HEK293T (cell line): ENCODE measurements at regions not wholly inside any gene's neighbourhood (a gene's known extent, or its start where the extent isn't known, plus 50 kb on each side); places are given as distances from the start of the nearest gene placed in this dataset.

Source experiments
- CTCF ChIA-PET: fragments of 350-600 bp; formaldehyde crosslinking; extraction: SDS; loops from one replicate; lab custom pipeline; 2021; ENCODE audit warnings: antibody characterized with exemption, inconsistent platforms; lab: Yijun Ruan, JAX
- POLR2A ChIA-PET: fragments of 350-600 bp; formaldehyde crosslinking; extraction: SDS; loops from one replicate; lab custom pipeline; 2020; ENCODE audit warnings: antibody characterized with exemption, inconsistent platforms; lab: Yijun Ruan, JAX
- DNase-seq: peaks from one replicate; pipeline ENCODE4 v3.0.0; 2012; ENCODE audit warnings: mixed read lengths; ENCODE audit errors: extremely low spot score
- ARNT ChIP-seq: fragments of 450-650 bp; IDR thresholded peaks from 2 replicates; pipeline ENCODE4 v1.6.1; 2017; ENCODE audit warnings: mild to moderate bottlenecking
- BHLHE40 ChIP-seq: fragments of 450-650 bp; IDR thresholded peaks from 2 replicates; pipeline ENCODE4 v1.6.1; 2016; ENCODE audit warnings: mild to moderate bottlenecking, moderate library complexity, borderline replicate concordance
- CTBP1 ChIP-seq: fragments of 450-650 bp; IDR thresholded peaks from 2 replicates; pipeline ENCODE4 v1.6.1; 2016; ENCODE audit warnings: borderline replicate concordance
- ELF4 ChIP-seq: fragments of 450-650 bp; IDR thresholded peaks from 2 replicates; pipeline ENCODE4 v1.6.1; 2017; ENCODE audit warnings: antibody characterized with exemption
- FOXA1 ChIP-seq: fragments of 450-650 bp; IDR thresholded peaks from 2 replicates; pipeline ENCODE4 v1.6.1; 2016; ENCODE audit warnings: mild to moderate bottlenecking
- FOXK2 ChIP-seq: fragments of 450-650 bp; IDR thresholded peaks from 2 replicates; pipeline ENCODE4 v1.6.1; 2016; ENCODE audit warnings: mild to moderate bottlenecking
- FOXM1 ChIP-seq: fragments of 450-650 bp; IDR thresholded peaks from 2 replicates; pipeline ENCODE4 v1.6.1; 2017; ENCODE audit warnings: mild to moderate bottlenecking, borderline replicate concordance
- HDGF ChIP-seq: fragments of 450-650 bp; IDR thresholded peaks from 2 replicates; pipeline ENCODE4 v1.6.1; 2017; ENCODE audit warnings: antibody characterized with exemption, borderline replicate concordance
- L3MBTL2 ChIP-seq: fragments of 450-650 bp; conservative IDR thresholded peaks from 2 replicates; pipeline ENCODE4 v1.6.1; 2016; ENCODE audit warnings: mild to moderate bottlenecking
- LEF1 ChIP-seq: fragments of 450-650 bp; IDR thresholded peaks from 2 replicates; pipeline ENCODE4 v1.6.1; 2017; ENCODE audit warnings: mild to moderate bottlenecking, borderline replicate concordance
- NFRKB ChIP-seq: fragments of 450-650 bp; IDR thresholded peaks from 2 replicates; pipeline ENCODE4 v1.6.1; 2016; ENCODE audit warnings: mild to moderate bottlenecking, moderate library complexity
- PKNOX1 ChIP-seq: fragments of 450-650 bp; IDR thresholded peaks from 2 replicates; pipeline ENCODE4 v1.6.1; 2016
- SP1 ChIP-seq: fragments of 450-650 bp; IDR thresholded peaks from 2 replicates; pipeline ENCODE4 v1.6.1; 2017
- SUZ12 ChIP-seq: fragments of 450-650 bp; IDR thresholded peaks from 2 replicates; pipeline ENCODE4 v1.6.1; 2016; ENCODE audit warnings: mild to moderate bottlenecking
- TARDBP ChIP-seq: fragments of 450-650 bp; IDR thresholded peaks from 2 replicates; pipeline ENCODE4 v1.6.1; 2016
- ZNF384 ChIP-seq: fragments of 450-650 bp; IDR thresholded peaks from 2 replicates; pipeline ENCODE4 v1.6.1; 2016

- no peak for DNase-seq
- no peak for TF ChIP-seq ZNF384
- no peak for TF ChIP-seq ELF4
- TF ChIP-seq FOXM1 = no peak
- no peak for TF ChIP-seq L3MBTL2
- no peak for TF ChIP-seq HDGF
- no peak for TF ChIP-seq SUZ12
- POLR2A ChIA-PET = no interaction called here
- CTCF ChIA-PET = no interaction called here
Measured at GRCh38 chr5:27434335-27434734, 395.9 kb upstream of the CDH9 start.

GRCh38 chr5:27414099-27414498 lies 375.7 kb upstream of the CDH9 start:
- no peak for DNase-seq
- TF ChIP-seq CTBP1 (no peak), BHLHE40 (no peak), HDGF (no peak), FOXA1 (no peak), NFRKB (no peak), PKNOX1 (no peak), FOXM1 (no peak), TARDBP (no peak), ZNF384 (no peak), ELF4 (no peak), ARNT (no peak), SUZ12 (no peak), L3MBTL2 (no peak), LEF1 (no peak), SP1 (no peak), FOXK2 (no peak)
- ChIA-PET POLR2A (no interaction called here), CTCF (no interaction called here)

- CTCF ChIA-PET = no interaction called here
- TF ChIP-seq L3MBTL2 = no peak
- no peak for TF ChIP-seq FOXM1
- POLR2A ChIA-PET = no interaction called here
- DNase-seq = no peak
Measured at GRCh38 chr5:27412384-27412783, 374.0 kb upstream of the CDH9 start.

GRCh38 chr5:27406020-27406419 lies 367.6 kb upstream of the CDH9 start:
- ChIA-PET POLR2A (no interaction called here), CTCF (no interaction called here)
- DNase-seq = no peak
- no peak for TF ChIP-seq LEF1
- TF ChIP-seq FOXA1 = no peak
- no peak for TF ChIP-seq L3MBTL2
- TF ChIP-seq FOXK2 = no peak
- no peak for TF ChIP-seq SP1
- no peak for TF ChIP-seq CTBP1

GRCh38 chr5:27403243-27403882 lies 365.0 kb upstream of the CDH9 start:
- CTCF ChIA-PET = no interaction called here
- POLR2A ChIA-PET = no interaction called here
- DNase-seq = no peak
- TF ChIP-seq SP1 (no peak), ARNT (no peak), ELF4 (no peak), FOXA1 (no peak), CTBP1 (no peak), TARDBP (no peak), ZNF384 (no peak), SUZ12 (no peak), LEF1 (no peak)

GRCh38 chr5:27402828-27403227 lies 364.4 kb upstream of the CDH9 start:
- ChIA-PET POLR2A (no interaction called here), CTCF (no interaction called here)
- no peak for DNase-seq
- no peak for TF ChIP-seq L3MBTL2
- no peak for TF ChIP-seq ELF4
- TF ChIP-seq HDGF = no peak
- no peak for TF ChIP-seq FOXA1
- no peak for TF ChIP-seq PKNOX1
- no peak for TF ChIP-seq FOXM1
- no peak for TF ChIP-seq FOXK2
- no peak for TF ChIP-seq NFRKB
- TF ChIP-seq SP1 = no peak
- no peak for TF ChIP-seq CTBP1
- no peak for TF ChIP-seq ARNT
- TF ChIP-seq LEF1 = no peak
- no peak for TF ChIP-seq ZNF384
- TF ChIP-seq TARDBP = no peak
- no peak for TF ChIP-seq SUZ12
- TF ChIP-seq BHLHE40 = no peak

GRCh38 chr5:27396998-27397397 lies 358.6 kb upstream of the CDH9 start:
- DNase-seq = no peak
- TF ChIP-seq PKNOX1 (no peak), SUZ12 (no peak), L3MBTL2 (no peak), SP1 (no peak)
- POLR2A ChIA-PET = no interaction called here
- CTCF ChIA-PET = no interaction called here
